ENCODE measurements at regions not wholly inside any gene's neighbourhood (a gene's known extent, or its start where the extent isn't known, plus 50 kb on each side); places are given as distances from the start of the nearest gene placed in this dataset.
A peak's percentile ranks its signal among the peaks of the same experiment; 100 is the strongest.

DNA sequence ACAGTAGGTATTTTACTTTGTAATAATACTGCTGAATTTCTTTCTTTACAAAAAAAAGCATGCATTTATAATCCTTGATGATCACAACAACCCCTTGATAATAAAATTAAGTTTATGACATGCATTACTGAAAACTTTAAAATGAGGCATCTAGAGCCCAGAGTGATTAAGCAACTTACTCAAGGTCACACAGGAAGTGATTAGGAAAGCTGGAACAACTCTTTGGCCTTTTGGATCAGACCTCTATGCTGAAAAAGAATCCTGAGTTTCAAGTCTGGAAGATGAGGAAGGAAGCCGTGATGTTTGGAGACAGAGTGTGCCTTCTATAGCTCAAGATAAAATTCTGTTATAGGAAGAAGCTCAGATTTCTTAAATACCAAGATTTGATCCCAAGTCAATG is 105.0 kb upstream of the ATP8B1 start:
- TF ChIP-seq KDM1A (IDR thresholded peaks at IDR 0.05; ENCODE audit: borderline replicate concordance, low read length) (peak; percentile 67), BACH1 (IDR thresholded peaks at IDR 0.05; ENCODE audit: low read length) (no peak)
- CTCF ChIA-PET (ENCODE audit: partially characterized antibody), result interaction anchor here (0.9 to 4.0 kb wide), 8 partner anchors 10 to 168 kb away, joined by 3 to 17 read pairs (median 6); no protein-coding TSS in a partner anchor

More for the DNA sequence above, 105.0 kb upstream of the ATP8B1 start:
- Histone ChIP-seq H3K9me3 (ENCODE audit: insufficient read depth in 2 of 2, low read depth in 1 of 2, low read length in 1 of 2) (no peaks in the 10 kb centered on the region), H3K79me1 (ENCODE audit: low read depth, low read length) (no peaks in the 10 kb centered on the region), H2AFZ (ENCODE audit: low read length) (no peak overlapping the region), H3K4me3 (ENCODE audit: extremely low read depth in 1 of 4, insufficient read depth in 2 of 4, low read depth in 3 of 4, low read length in 4 of 4) (no peak overlapping the region), H2BK12ac (ENCODE audit: low read depth, low read length) (no peak overlapping the region), H3K18ac (ENCODE audit: extremely low read depth, low read length) (no peak overlapping the region), H3K14ac (ENCODE audit: insufficient read length) (no peak overlapping the region), H3K9ac (replicated peaks in 1 of 4; ENCODE audit: extremely low read depth in 1 of 4, low read depth in 3 of 4, low read length in 3 of 4) (no peak overlapping the region), H3K4ac (replicated peaks; ENCODE audit: insufficient read length, low read depth, low read length) (no peak overlapping the region), H2AK5ac (ENCODE audit: low read depth, low read length) (no peak overlapping the region), H3K4me2 (ENCODE audit: insufficient read depth in 1 of 2, low read depth in 2 of 2, low read length in 2 of 2) (no peak overlapping the region), H4K20me1 (replicated peaks in 1 of 2; ENCODE audit: control insufficient read depth in 1 of 2, insufficient read depth in 2 of 2, low read length in 2 of 2) (no peaks in the 10 kb centered on the region), H3K27me3 (replicated peaks in 1 of 4; ENCODE audit: control insufficient read depth in 3 of 4, extremely low read depth in 1 of 4, insufficient read depth in 3 of 4, low read length in 3 of 4) (no peaks in the 10 kb centered on the region), H2BK15ac (ENCODE audit: low read length) (no peak overlapping the region), H4K8ac (ENCODE audit: extremely low read depth, insufficient read depth, low read length) (no peak overlapping the region), H2BK20ac (ENCODE audit: low read length) (no peak overlapping the region), H3K36me3 (ENCODE audit: control insufficient read depth in 2 of 4, insufficient read depth in 4 of 4, low read length in 3 of 4) (no peaks in the 10 kb centered on the region), H2BK5ac (ENCODE audit: low read depth, low read length) (no peak overlapping the region), H3K23ac (ENCODE audit: insufficient read length) (no peak overlapping the region), H3K79me2 (ENCODE audit: control insufficient read depth in 1 of 2, insufficient read depth in 2 of 2, low read length in 2 of 2) (no peaks in the 10 kb centered on the region), H3K23me2 (ENCODE audit: low read depth, low read length) (no peaks in the 10 kb centered on the region), H3K27ac (ENCODE audit: low read depth, low read length) (no peak overlapping the region), H3K4me1 (replicated peaks in 1 of 4; ENCODE audit: control insufficient read depth in 3 of 4, insufficient read depth in 4 of 4, low read length in 3 of 4) (peaks cover 0 to 4% (median 0%) of the 10 kb centered on the region in 4 experiments; a peak in 2 of 7 replicates), H4K5ac (ENCODE audit: insufficient read length, low read depth, low read length) (no peak overlapping the region), H3K56ac (replicated peaks; ENCODE audit: insufficient read length, low read depth, low read length) (no peak overlapping the region), H4K91ac (replicated peaks; ENCODE audit: insufficient read length, low read length) (no peak overlapping the region), H2BK120ac (replicated peaks; ENCODE audit: low read depth, low read length) (no peak overlapping the region)
- DNase-seq (ENCODE audit: low read depth in 1 of 2, low spot score in 2 of 2) (no peak), FAIRE-seq (no peak)
- 90% methylated on average over 1 of the region's 1 CpG; no CpG with 5 or more reads in 1 of the 2 experiments for WGBS, 2 experiments (ENCODE audit: extremely low coverage in 1 of 2, insufficient coverage in 1 of 2, insufficient read length in 1 of 2, insufficient replicate concordance in 2 of 2, low coverage in 1 of 2, low lambda C conversion rate in 2 of 2, missing lambda C conversion rate in 1 of 2)
- POLR2A ChIA-PET (ENCODE audit: partially characterized antibody), result interaction anchor here (0.7 kb wide), 1 partner anchor 24 kb away, joined by 3 read pairs; no protein-coding TSS in a partner anchor
